HCT116 (cell line): ENCODE measurements at regions not wholly inside any gene's neighbourhood (a gene's known extent, or its start where the extent isn't known, plus 50 kb on each side); places are given as distances from the start of the nearest gene placed in this dataset.

Experiments
- ATAC-seq: fragments of 200-7000 bp; cut with Tn5 transposase; 2 replicates; pipeline ENCODE4 v1.9.1; 2020; ENCODE audit warnings: mild to moderate bottlenecking, moderate library complexity
- BruUV-seq: library from RNA; stranded (reverse); fragments of 400-500 nt; replicated peaks from 2 replicates; lab custom pipeline; 2021; lab: Mats Ljungman, UMichigan
- CTCF ChIA-PET: fragments of 300-600 bp; sonication (Branson Sonifier 250); formaldehyde crosslinking; loops from one replicate; lab custom pipeline; 2021; ENCODE audit warnings: antibody characterized with exemption; lab: Charles Lee
- POLR2A ChIA-PET: fragments of 300-600, 350-600 bp; sonication (Branson Sonifier 250); formaldehyde crosslinking; loops from one replicate; lab custom pipeline; 2021; ENCODE audit warnings: antibody characterized with exemption; lab: Charles Lee
- RAD21 ChIA-PET, 2 experiments: fragments of 300-600 bp; sonication (Branson Sonifier 250); formaldehyde crosslinking; loops; one replicate each; lab custom pipeline; 2023; ENCODE audit warnings: low total read pairs in 2 of 2; ENCODE audit not compliant: uncharacterized antibody in 2 of 2, unreplicated experiment in 2 of 2, low non-redundant PET in 1 of 2; lab: Charles Lee
- DNase-seq: peaks from one replicate; pipeline ENCODE4 v3.0.0-alpha.2; 2010; ENCODE audit warnings: low read depth, low spot score
- H2AFZ ChIP-seq: fragments of 200-600 bp; shearing (Covaris generic), sonication (generic); 2 replicates; pipeline ENCODE4 v1.6.1; 2017; ENCODE audit warnings: low read depth, mixed run types, mixed read lengths, antibody characterized with exemption, low read length; ENCODE audit not compliant: poor library complexity, severe bottlenecking
- H3K27ac ChIP-seq: 2 replicates; pipeline ENCODE4 v1.5.1; 2012; ENCODE audit warnings: low read depth, low read length
- H3K27me3 ChIP-seq: fragments of 200-600 bp; sonication (generic); 2 replicates; pipeline ENCODE4 v1.6.1; 2016; ENCODE audit warnings: mixed run types, low read length, mixed read lengths; ENCODE audit not compliant: insufficient read depth
- H3K36me3 ChIP-seq, 2 experiments: fragments of 200-500 bp in 1 of 2; fragments of 200-600 bp in 1 of 2; sonication (Bioruptor generic) in 1 of 2; sonication (generic) in 1 of 2; 2 replicates each; pipeline versions ENCODE4 v1.5.1 to v1.6.1; 2014 to 2016; ENCODE audit warnings: low read length in 2 of 2, inconsistent platforms in 1 of 2, mixed read lengths in 1 of 2, mixed run types in 1 of 2; ENCODE audit not compliant: insufficient read depth in 2 of 2, control insufficient read depth in 1 of 2
- H3K4me1 ChIP-seq, 2 experiments: fragments of 200-600 bp in 1 of 2; sonication (generic) in 1 of 2; 2 replicates each; pipeline versions ENCODE4 v1.5.1 to v1.6.1; 2012 to 2017; ENCODE audit warnings: low read length in 2 of 2, inconsistent platforms in 1 of 2, mild to moderate bottlenecking in 1 of 2, mixed read lengths in 1 of 2, mixed run types in 1 of 2, moderate library complexity in 1 of 2; ENCODE audit not compliant: insufficient read depth in 2 of 2, control insufficient read depth in 1 of 2
- H3K4me2 ChIP-seq: fragments of 200-600 bp; sonication (generic); 2 replicates; pipeline ENCODE4 v1.6.1; 2017; ENCODE audit warnings: mixed run types, low read length, mixed read lengths
- H3K4me3 ChIP-seq, 2 experiments: fragments of 200-600 bp in 1 of 2; sonication (generic) in 1 of 2; replicated peaks in 1 of 2; 2 replicates each; pipeline ENCODE4 v1.5.1; 2011 to 2016; ENCODE audit warnings: low read length in 2 of 2, control low read depth in 1 of 2, low read depth in 1 of 2, mild to moderate bottlenecking in 1 of 2, mixed read lengths in 1 of 2, mixed run types in 1 of 2
- H3K79me2 ChIP-seq: fragments of 200-600 bp; sonication (generic); 2 replicates; pipeline ENCODE4 v1.6.1; 2017; ENCODE audit warnings: mild to moderate bottlenecking, mixed run types, low read length, moderate library complexity, mixed read lengths; ENCODE audit not compliant: insufficient read depth
- H3K9ac ChIP-seq: fragments of 200-600 bp; sonication (generic); 2 replicates; pipeline ENCODE4 v1.6.1; 2016; ENCODE audit warnings: low read length, mixed read lengths
- H3K9me2 ChIP-seq: fragments of 200-600 bp; sonication (generic), shearing (Covaris generic); 2 replicates; pipeline ENCODE4 v1.6.1; 2017; ENCODE audit warnings: mixed run types, mild to moderate bottlenecking, moderate library complexity; ENCODE audit not compliant: insufficient read depth
- H3K9me3 ChIP-seq, 2 experiments: fragments of 200-500 bp in 1 of 2; fragments of 200-600 bp in 1 of 2; sonication (Bioruptor generic) in 1 of 2; sonication (generic) in 1 of 2; 2 replicates each; pipeline ENCODE4 v1.6.1; 2014 to 2017; ENCODE audit warnings: low read length in 2 of 2, mixed read lengths in 2 of 2, inconsistent platforms in 1 of 2, low read depth in 1 of 2, mild to moderate bottlenecking in 1 of 2, mixed run types in 1 of 2, moderate library complexity in 1 of 2; ENCODE audit not compliant: control insufficient read depth in 1 of 2, insufficient read depth in 1 of 2
- H4K20me1 ChIP-seq: fragments of 200-600 bp; sonication (generic), shearing (Covaris generic); 2 replicates; pipeline ENCODE4 v1.6.1; 2017; ENCODE audit warnings: mixed run types, mild to moderate bottlenecking, moderate library complexity; ENCODE audit not compliant: insufficient read depth
- CBX3 ChIP-seq: IDR thresholded peaks from 2 replicates; pipeline ENCODE4 v1.6.1; 2012; ENCODE audit warnings: low read depth
- CEBPB ChIP-seq: IDR thresholded peaks from 2 replicates; pipeline ENCODE4 v1.6.1; 2012; ENCODE audit warnings: low read depth
- EGR1 ChIP-seq: IDR thresholded peaks from 2 replicates; pipeline ENCODE4 v1.6.1; 2012; ENCODE audit warnings: low read depth
- EZH2 ChIP-seq: fragments of 200-600 bp; sonication (generic); IDR thresholded peaks from 2 replicates; pipeline ENCODE4 v1.6.1; 2017; ENCODE audit warnings: antibody characterized with exemption, mixed run types
- EZH2phosphoT487 ChIP-seq: fragments of 200-600 bp; IDR thresholded peaks from 2 replicates; pipeline ENCODE4 v1.6.1; 2018; ENCODE audit warnings: antibody characterized with exemption, borderline replicate concordance
- POLR2A ChIP-seq: IDR thresholded peaks from 2 replicates; pipeline ENCODE4 v1.7.0; 2011; ENCODE audit warnings: borderline replicate concordance; ENCODE audit not compliant: insufficient read depth, insufficient read length; ENCODE audit errors: extremely low read depth
- SIN3A ChIP-seq: IDR thresholded peaks from 2 replicates; pipeline ENCODE4 v1.6.1; 2012; ENCODE audit warnings: low read depth
- SP1 ChIP-seq: IDR thresholded peaks from 2 replicates; pipeline ENCODE4 v1.6.1; 2012; ENCODE audit warnings: low read depth
- SRF ChIP-seq: IDR thresholded peaks from 2 replicates; pipeline ENCODE4 v1.6.1; 2012; ENCODE audit warnings: low read depth
- ZFX ChIP-seq: fragments of 450-650 bp; IDR thresholded peaks from 2 replicates; pipeline ENCODE4 v1.6.1; 2017
- ZNF274 ChIP-seq: fragments of 200-500 bp; sonication (Bioruptor generic); IDR thresholded peaks from 2 replicates; pipeline ENCODE4 v1.6.1; 2014; ENCODE audit warnings: mild to moderate bottlenecking, low read depth, low read length, inconsistent platforms
- intact Hi-C: fragments of 100-400 bp; cut with micrococcal nuclease; formaldehyde crosslinking; loops from 2 replicates; pipeline ENCODE4 v1.10.0; 2022
- TF ChIP-seq, protein P1 (sequence below): IDR thresholded peaks from 2 replicates; pipeline ENCODE4 v1.6.1; 2012
- TF ChIP-seq, protein P2 (sequence below): IDR thresholded peaks from 2 replicates; pipeline ENCODE4 v1.6.1; 2012
- TF ChIP-seq, protein P3 (sequence below): IDR thresholded peaks from 2 replicates; pipeline ENCODE4 v1.6.1; 2011; ENCODE audit warnings: mild to moderate bottlenecking, low read length, moderate library complexity; ENCODE audit not compliant: insufficient replicate concordance; ENCODE audit errors: extremely low read depth

DNA sequence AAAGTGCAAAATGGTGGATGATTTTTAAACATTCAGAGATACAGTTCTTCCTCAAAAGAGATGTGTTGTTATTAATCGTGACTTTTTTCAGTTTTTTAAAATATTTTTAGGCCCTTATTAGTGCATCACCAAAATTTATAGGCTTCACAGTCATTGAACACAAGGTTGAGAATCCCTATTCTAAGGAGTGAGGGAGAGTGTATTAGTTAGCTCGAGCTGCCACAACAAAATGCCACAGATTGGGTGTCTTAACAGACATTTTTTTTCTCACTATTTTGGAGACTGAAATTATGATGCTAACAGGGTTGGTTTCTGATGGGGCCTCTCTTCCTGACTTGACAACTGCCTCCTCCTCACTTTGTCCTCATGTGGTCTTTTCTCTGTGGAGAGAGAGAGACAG is 145.9 kb upstream of the TPRG1 start:
- ChIA-PET CTCF (no interaction called here), POLR2A (no interaction called here), RAD21 (no interaction called here)
- H3K4me3 ChIP-seq = no peak overlapping the region
- no peaks in the 10 kb centered on the region for H3K79me2 ChIP-seq
- H2AFZ ChIP-seq = no peak overlapping the region
- H3K36me3 ChIP-seq = no peaks in the 10 kb centered on the region
- intact Hi-C loops = no loop called here
- no peaks in the 10 kb centered on the region for H3K27me3 ChIP-seq
- H3K9ac ChIP-seq = no peak overlapping the region
- no peak overlapping the region for H3K4me2 ChIP-seq
- peaks cover 0 to 8% of the 10 kb centered on the region in 2 experiments; a peak in 2 of 4 replicates for H3K4me1 ChIP-seq
- ATAC-seq (no peak), DNase-seq (no peak)
- no TSS peak for BruUV-seq
- no peak overlapping the region for H3K27ac ChIP-seq
- H4K20me1 ChIP-seq = no peaks in the 10 kb centered on the region
- TF ChIP-seq EGR1 (no peak), EZH2phosphoT487 (no peak), CBX3 (no peak), SRF (no peak), EZH2 (no peak), CEBPB (no peak), POLR2A (no peak), SIN3A (no peak), SP1 (no peak), ZFX (no peak), ZNF274 (no peak)
- TF ChIP-seq, protein P1, sequence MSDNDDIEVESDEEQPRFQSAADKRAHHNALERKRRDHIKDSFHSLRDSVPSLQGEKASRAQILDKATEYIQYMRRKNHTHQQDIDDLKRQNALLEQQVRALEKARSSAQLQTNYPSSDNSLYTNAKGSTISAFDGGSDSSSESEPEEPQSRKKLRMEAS = no peak
- TF ChIP-seq, protein P2, sequence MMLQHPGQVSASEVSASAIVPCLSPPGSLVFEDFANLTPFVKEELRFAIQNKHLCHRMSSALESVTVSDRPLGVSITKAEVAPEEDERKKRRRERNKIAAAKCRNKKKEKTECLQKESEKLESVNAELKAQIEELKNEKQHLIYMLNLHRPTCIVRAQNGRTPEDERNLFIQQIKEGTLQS = no peak
- TF ChIP-seq, protein P3, sequence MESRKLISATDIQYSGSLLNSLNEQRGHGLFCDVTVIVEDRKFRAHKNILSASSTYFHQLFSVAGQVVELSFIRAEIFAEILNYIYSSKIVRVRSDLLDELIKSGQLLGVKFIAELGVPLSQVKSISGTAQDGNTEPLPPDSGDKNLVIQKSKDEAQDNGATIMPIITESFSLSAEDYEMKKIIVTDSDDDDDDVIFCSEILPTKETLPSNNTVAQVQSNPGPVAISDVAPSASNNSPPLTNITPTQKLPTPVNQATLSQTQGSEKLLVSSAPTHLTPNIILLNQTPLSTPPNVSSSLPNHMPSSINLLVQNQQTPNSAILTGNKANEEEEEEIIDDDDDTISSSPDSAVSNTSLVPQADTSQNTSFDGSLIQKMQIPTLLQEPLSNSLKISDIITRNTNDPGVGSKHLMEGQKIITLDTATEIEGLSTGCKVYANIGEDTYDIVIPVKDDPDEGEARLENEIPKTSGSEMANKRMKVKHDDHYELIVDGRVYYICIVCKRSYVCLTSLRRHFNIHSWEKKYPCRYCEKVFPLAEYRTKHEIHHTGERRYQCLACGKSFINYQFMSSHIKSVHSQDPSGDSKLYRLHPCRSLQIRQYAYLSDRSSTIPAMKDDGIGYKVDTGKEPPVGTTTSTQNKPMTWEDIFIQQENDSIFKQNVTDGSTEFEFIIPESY = no peak
- H3K9me3 ChIP-seq = no peaks in the 10 kb centered on the region
- no peaks in the 10 kb centered on the region for H3K9me2 ChIP-seq
